DMS79 (cell line): ENCODE measurements at regions not wholly inside any gene's neighbourhood (a gene's known extent, or its start where the extent isn't known, plus 50 kb on each side); places are given as distances from the start of the nearest gene placed in this dataset.
"Not testable (repeated sequence)": the region's sequence is repeated elsewhere in the genome, so short reads cannot be mapped to it uniquely, and the experiment has no call there.

ENCODE experiments used
- DNase-seq: peaks from one replicate; lab custom pipeline; 2025; lab: John Stamatoyannopoulos, UW

GRCh38 chr18:22741318-22741717 is 191.8 kb upstream of the RBBP8 start:
- DNase-seq: no peak

GRCh38 chr18:22742409-22742808 is 190.7 kb upstream of the RBBP8 start:
- DNase-seq: no peak

GRCh38 chr18:22745966-22746365 is 187.2 kb upstream of the RBBP8 start:
- DNase-seq: no peak

GRCh38 chr18:22752014-22752413 is 181.1 kb upstream of the RBBP8 start:
- DNase-seq: no peak

GRCh38 chr18:22753130-22753831 is 179.8 kb upstream of the RBBP8 start:
- no peak for DNase-seq

GRCh38 chr18:22764005-22764404 is 169.1 kb upstream of the RBBP8 start:
- DNase-seq: not testable (repeated sequence)

- DNase-seq: no peak
Measured at GRCh38 chr18:22765896-22766295, 167.2 kb upstream of the RBBP8 start.

- no peak for DNase-seq
Measured at GRCh38 chr18:22767653-22768052, 165.5 kb upstream of the RBBP8 start.

- DNase-seq: no peak
Measured at GRCh38 chr18:22773944-22774343, 159.2 kb upstream of the RBBP8 start.

GRCh38 chr18:22778996-22779395 is 154.1 kb upstream of the RBBP8 start:
- DNase-seq: peak; percentile 3

GRCh38 chr18:22783245-22783644 is 149.9 kb upstream of the RBBP8 start:
- no peak for DNase-seq

- no peak for DNase-seq
Measured at GRCh38 chr18:22783662-22784076, 149.5 kb upstream of the RBBP8 start.

GRCh38 chr18:22789052-22789451 is 144.1 kb upstream of the RBBP8 start:
- no peak for DNase-seq

- DNase-seq: no peak
Measured at GRCh38 chr18:22789600-22789999, 143.5 kb upstream of the RBBP8 start.

- no peak for DNase-seq
Measured at GRCh38 chr18:22790545-22791309, 142.4 kb upstream of the RBBP8 start.

GRCh38 chr18:22791310-22791610 is 141.9 kb upstream of the RBBP8 start:
- no peak for DNase-seq

GRCh38 chr18:22796113-22796512 is 137.0 kb upstream of the RBBP8 start:
- DNase-seq: no peak

GRCh38 chr18:22800551-22800951 is 132.6 kb upstream of the RBBP8 start:
- no peak for DNase-seq

- DNase-seq: no peak
Measured at GRCh38 chr18:22813648-22814328, 119.3 kb upstream of the RBBP8 start.

GRCh38 chr18:22814329-22814703 is 118.8 kb upstream of the RBBP8 start:
- DNase-seq: no peak

GRCh38 chr18:22816266-22817176 is 116.6 kb upstream of the RBBP8 start:
- DNase-seq: peak; percentile 33

- peak; percentile 24 for DNase-seq
Measured at GRCh38 chr18:22817844-22818243, 115.3 kb upstream of the RBBP8 start.
